OCI-LY1 (cell line): ENCODE measurements at regions not wholly inside any gene's neighbourhood (a gene's known extent, or its start where the extent isn't known, plus 50 kb on each side); places are given as distances from the start of the nearest gene placed in this dataset.
"Not testable (repeated sequence)": the region's sequence is repeated elsewhere in the genome, so short reads cannot be mapped to it uniquely, and the experiment has no call there.

Source experiments
- H2AFZ ChIP-seq: fragments of 200-600 bp; sonication (generic), shearing (Covaris generic); 2 replicates; pipeline ENCODE4 v1.6.0; 2014; ENCODE audit warnings: antibody characterized with exemption, mild to moderate bottlenecking, low read length
- H3F3A ChIP-seq: fragments of 200-600 bp; sonication (generic), shearing (Covaris generic); 2 replicates; pipeline ENCODE4 v1.6.0; 2014; ENCODE audit warnings: mild to moderate bottlenecking, antibody characterized with exemption, low read length, moderate library complexity; ENCODE audit not compliant: insufficient read depth
- H3K27ac ChIP-seq: fragments of 200-600 bp; sonication (generic); 2 replicates; pipeline ENCODE4 v1.5.1; 2014; ENCODE audit warnings: low read length, mixed run types, mild to moderate bottlenecking, low read depth; ENCODE audit not compliant: poor library complexity, severe bottlenecking
- H3K27me3 ChIP-seq: fragments of 200-600 bp; sonication (generic); 2 replicates; pipeline ENCODE4 v1.6.0; 2014; ENCODE audit warnings: antibody characterized with exemption, mild to moderate bottlenecking, low read length, moderate library complexity; ENCODE audit not compliant: insufficient read depth
- H3K36me3 ChIP-seq: fragments of 200-600 bp; sonication (generic); 2 replicates; pipeline ENCODE4 v1.6.1; 2014; ENCODE audit warnings: mild to moderate bottlenecking, antibody characterized with exemption, low read length, moderate library complexity, mixed read lengths; ENCODE audit not compliant: insufficient read depth
- H3K4me1 ChIP-seq: fragments of 200-600 bp; sonication (generic); 2 replicates; pipeline ENCODE4 v1.5.1; 2014; ENCODE audit warnings: mild to moderate bottlenecking, low read length, moderate library complexity; ENCODE audit not compliant: insufficient read depth, severe bottlenecking
- H3K4me2 ChIP-seq: fragments of 200-600 bp; sonication (generic), shearing (Covaris generic); 2 replicates; pipeline ENCODE4 v1.6.1; 2014; ENCODE audit warnings: low read length
- H3K4me3 ChIP-seq: fragments of 200-600 bp; sonication (generic); 2 replicates; pipeline ENCODE4 v1.5.1; 2014; ENCODE audit warnings: low read length, low read depth, mild to moderate bottlenecking, mixed read lengths; ENCODE audit not compliant: poor library complexity, severe bottlenecking
- H3K79me2 ChIP-seq: fragments of 200-600 bp; shearing (Covaris generic); 2 replicates; pipeline ENCODE4 v1.6.1; 2016; ENCODE audit warnings: mixed run types, low read length, mixed read lengths; ENCODE audit not compliant: insufficient read depth
- H3K9ac ChIP-seq: fragments of 200-600 bp; sonication (generic), shearing (Covaris generic); 2 replicates; pipeline ENCODE4 v1.6.1; 2014; ENCODE audit warnings: mild to moderate bottlenecking, low read length, mixed read lengths
- H3K9me2 ChIP-seq: fragments of 200-600 bp; sonication (generic), shearing (Covaris generic); 2 replicates; pipeline ENCODE4 v1.6.1; 2014; ENCODE audit warnings: low read depth, mild to moderate bottlenecking, low read length, mixed read lengths
- H3K9me3 ChIP-seq: fragments of 200-600 bp; shearing (Covaris generic); 2 replicates; pipeline ENCODE4 v1.6.1; 2014; ENCODE audit warnings: low read length, mixed read lengths
- H4K20me1 ChIP-seq: fragments of 200-600 bp; sonication (generic), shearing (Covaris generic); 2 replicates; pipeline ENCODE4 v1.6.0; 2016; ENCODE audit warnings: mild to moderate bottlenecking, low read length; ENCODE audit not compliant: insufficient read depth
- CTCF ChIP-seq: fragments of 200-600 bp; sonication (generic), shearing (Covaris generic); IDR thresholded peaks from 2 replicates; pipeline ENCODE4 v1.5.1; 2017; ENCODE audit warnings: mild to moderate bottlenecking, antibody characterized with exemption, low read length, moderate library complexity, mixed read lengths
- EZH2 ChIP-seq: fragments of 200-600 bp; sonication (generic), shearing (Covaris generic); IDR thresholded peaks from 2 replicates; pipeline ENCODE4 v1.8.0; 2017; ENCODE audit warnings: borderline replicate concordance, mixed run types, mild to moderate bottlenecking, antibody characterized with exemption, low read length, moderate library complexity, mixed read lengths

DNA sequence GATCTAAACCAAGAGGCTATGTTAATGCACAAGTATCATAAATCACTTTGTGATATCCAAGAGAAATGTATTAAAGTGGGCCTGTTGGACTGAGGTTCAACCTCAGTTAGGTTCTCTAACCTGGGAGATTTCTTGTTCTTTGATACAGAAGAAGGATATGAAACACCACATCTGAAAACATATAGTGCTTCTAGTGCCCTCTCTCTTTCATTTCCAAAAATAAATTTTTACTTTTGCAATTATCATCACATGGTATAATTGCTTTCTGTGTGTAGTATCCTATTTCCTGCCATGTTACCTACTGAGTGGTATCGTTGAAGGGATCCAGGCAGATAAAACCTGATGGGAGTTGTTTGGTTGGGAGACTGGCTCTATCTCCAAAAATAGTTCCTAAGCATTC, 264.9 kb downstream of the CCER1 start:
- Histone ChIP-seq H4K20me1 (no peaks in the 10 kb centered on the region), H3K27ac (no peak overlapping the region), H2AFZ (no peak overlapping the region), H3K4me3 (no peak overlapping the region), H3K4me2 (no peak overlapping the region), H3K79me2 (no peaks in the 10 kb centered on the region), H3K27me3 (no peaks in the 10 kb centered on the region), H3K9ac (no peak overlapping the region), H3K9me2 (no peaks in the 10 kb centered on the region), H3F3A (no peaks in the 10 kb centered on the region), H3K4me1 (no peaks in the 10 kb centered on the region), H3K9me3 (no peaks in the 10 kb centered on the region), H3K36me3 (no peaks in the 10 kb centered on the region)
- TF ChIP-seq EZH2 (no peak), CTCF (no peak)

- H3K4me1 ChIP-seq, H3K27ac ChIP-seq, H3K9me3 ChIP-seq, H3K4me2 ChIP-seq, H3K4me3 ChIP-seq, H2AFZ ChIP-seq, H3K9ac ChIP-seq, H3K9me2 ChIP-seq, H3K27me3 ChIP-seq, H3F3A ChIP-seq, H4K20me1 ChIP-seq, H3K36me3 ChIP-seq, H3K79me2 ChIP-seq: not testable (repeated sequence)
These were observed 267.3 kb downstream of the CCER1 start for GRCh38 chr12:90687682-90688081.

- H2AFZ ChIP-seq, result no peak overlapping the region
- H3K9me3 ChIP-seq, result no peaks in the 10 kb centered on the region
- H3K27me3 ChIP-seq, result no peaks in the 10 kb centered on the region
- no peak overlapping the region for H3K4me3 ChIP-seq
- H3K9ac ChIP-seq, result no peak overlapping the region
- H3K9me2 ChIP-seq, result no peaks in the 10 kb centered on the region
- H3K4me1 ChIP-seq, result no peaks in the 10 kb centered on the region
- TF ChIP-seq EZH2, result no peak
- TF ChIP-seq CTCF, result no peak
- H3K79me2 ChIP-seq, result no peaks in the 10 kb centered on the region
- no peak overlapping the region for H3K27ac ChIP-seq
- H4K20me1 ChIP-seq, result no peaks in the 10 kb centered on the region
- no peak overlapping the region for H3K4me2 ChIP-seq
- no peaks in the 10 kb centered on the region for H3F3A ChIP-seq
- no peaks in the 10 kb centered on the region for H3K36me3 ChIP-seq
These were observed 271.1 kb downstream of the CCER1 start for GRCh38 chr12:90683871-90684270.

- Histone ChIP-seq H3K79me2 (no peaks in the 10 kb centered on the region), H3K9ac (no peak overlapping the region), H2AFZ (no peak overlapping the region), H3K4me1 (no peaks in the 10 kb centered on the region), H3K27me3 (no peaks in the 10 kb centered on the region), H3K9me2 (no peaks in the 10 kb centered on the region), H3K4me3 (no peak overlapping the region), H3K27ac (no peak overlapping the region), H4K20me1 (no peaks in the 10 kb centered on the region), H3K9me3 (no peaks in the 10 kb centered on the region), H3K4me2 (no peak overlapping the region), H3K36me3 (no peaks in the 10 kb centered on the region), H3F3A (no peaks in the 10 kb centered on the region)
- no peak for TF ChIP-seq EZH2
- TF ChIP-seq CTCF, result no peak
These were observed 272.6 kb downstream of the CCER1 start for GRCh38 chr12:90682398-90682797.
